Panc1 (cell line): ENCODE measurements at regions not wholly inside any gene's neighbourhood (a gene's known extent, or its start where the extent isn't known, plus 50 kb on each side); places are given as distances from the start of the nearest gene placed in this dataset.

ENCODE experiments used
- CTCF ChIP-seq: fragments of 450-650 bp; IDR thresholded peaks from 2 replicates; pipeline ENCODE4 v1.5.1; 2017; ENCODE audit warnings: mild to moderate bottlenecking
- REST ChIP-seq, 2 experiments: IDR thresholded peaks; 2 replicates each; pipeline ENCODE4 v1.6.1; 2011 to 2012; ENCODE audit warnings: low read depth in 2 of 2, control low read depth in 1 of 2, low read length in 1 of 2, mild to moderate bottlenecking in 1 of 2, moderate library complexity in 1 of 2; ENCODE audit not compliant: insufficient read depth in 1 of 2
- SIN3A ChIP-seq: IDR thresholded peaks from 2 replicates; pipeline ENCODE4 v1.6.1; 2012; ENCODE audit warnings: low read depth, mild to moderate bottlenecking, low read length, moderate library complexity, borderline replicate concordance; ENCODE audit not compliant: insufficient read depth
- TCF7L2 ChIP-seq: IDR thresholded peaks from 2 replicates; pipeline ENCODE4 v1.6.1; 2011; ENCODE audit warnings: mild to moderate bottlenecking, low read depth, low read length, inconsistent platforms

GRCh38 chr17:69646729-69647128, 232.2 kb downstream of the MAP2K6 start:
- TF ChIP-seq CTCF (no peak), SIN3A (no peak), TCF7L2 (no peak), REST (IDR thresholded peaks at IDR 0.05; ENCODE audit: insufficient read depth in 1 of 2, low read depth in 2 of 2, low read length in 1 of 2) (no peak)
